HG02678 (cell line): ENCODE measurements at regions not wholly inside any gene's neighbourhood (a gene's known extent, or its start where the extent isn't known, plus 50 kb on each side); places are given as distances from the start of the nearest gene placed in this dataset.
"Not testable (repeated sequence)": the region's sequence is repeated elsewhere in the genome, so short reads cannot be mapped to it uniquely, and the experiment has no call there.

Source experiments
- ATAC-seq: cut with Tn5 transposase; IDR thresholded peaks from one replicate; pipeline ENCODE4 v1.9.1; 2021; ENCODE audit warnings: mild to moderate bottlenecking, moderate library complexity; ENCODE audit not compliant: unreplicated experiment

DNA sequence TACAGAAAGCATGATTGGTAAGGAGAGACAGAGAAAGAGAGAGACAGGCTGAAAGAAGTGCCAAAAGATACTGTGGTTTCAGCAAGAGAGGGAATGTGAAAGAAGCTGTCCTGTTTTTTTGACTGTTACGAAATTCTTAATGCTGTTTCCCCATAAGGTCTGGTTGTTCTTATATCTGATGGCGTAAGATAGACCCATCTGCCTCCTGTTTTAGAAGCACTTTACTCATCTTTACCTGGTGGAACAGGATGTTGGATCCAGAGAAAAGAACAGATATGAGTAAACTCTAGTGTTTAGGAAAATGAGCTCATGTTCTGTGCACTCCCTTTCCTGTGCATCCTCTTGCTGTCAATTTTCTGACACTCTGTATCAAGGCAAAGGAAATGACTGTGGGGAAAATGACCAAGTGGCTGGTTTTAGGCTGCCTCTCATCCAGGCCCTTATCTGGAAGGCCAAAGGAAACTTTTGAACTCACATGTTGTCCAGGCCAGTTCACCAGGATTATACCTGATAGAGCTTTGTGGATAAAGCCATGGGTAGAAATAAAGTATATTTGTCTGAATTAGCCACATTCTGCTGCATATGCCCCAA lies 311.7 kb upstream of the HTR2C start:
- ATAC-seq = no peak

- ATAC-seq = not testable (repeated sequence)
Observed at GRCh38 chrX:114270371-114270770, 313.5 kb upstream of the HTR2C start.

GRCh38 chrX:114268643-114269042 lies 315.2 kb upstream of the HTR2C start:
- ATAC-seq = no peak

- no peak for ATAC-seq
Observed at GRCh38 chrX:114267142-114267541, 316.7 kb upstream of the HTR2C start.

- ATAC-seq = no peak
Observed at GRCh38 chrX:114252186-114252585, 331.7 kb upstream of the HTR2C start.

DNA sequence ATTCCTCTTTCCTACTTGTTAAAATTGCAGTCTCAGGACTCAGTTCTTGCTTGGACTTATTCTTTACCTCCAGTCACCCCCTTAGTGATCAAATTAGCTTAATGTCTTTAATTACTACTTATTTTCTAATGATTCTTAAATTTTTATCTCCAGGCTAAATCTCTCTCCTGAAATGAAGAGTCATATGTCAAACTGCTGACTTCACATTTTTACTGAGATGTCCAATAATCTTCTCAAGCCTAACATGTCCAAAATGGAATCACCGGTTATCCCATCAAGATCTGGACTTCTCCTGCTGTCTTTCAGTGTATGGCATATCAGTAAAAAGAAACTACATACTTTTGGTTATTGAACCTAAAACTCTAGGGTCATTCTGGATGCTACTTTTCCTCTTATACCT lies 332.3 kb upstream of the HTR2C start:
- ATAC-seq = no peak

DNA sequence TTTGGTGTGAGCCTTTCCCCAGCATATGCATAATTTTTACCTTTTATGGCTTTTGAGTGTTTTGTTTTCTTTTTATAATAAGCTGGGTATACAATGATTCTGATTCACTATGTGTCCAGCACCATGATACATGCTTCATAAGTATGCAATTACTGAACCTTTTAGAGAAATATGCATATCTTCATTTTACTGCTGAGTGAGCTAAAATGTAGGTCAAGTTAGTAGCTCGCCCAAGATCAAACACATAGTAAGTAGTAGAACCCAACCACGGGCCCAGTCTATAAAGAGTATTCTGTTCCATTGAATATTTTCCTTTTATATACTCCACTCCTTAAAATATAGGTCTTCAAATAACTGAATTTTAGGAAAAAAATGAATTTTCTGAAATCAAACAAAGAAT lies 362.4 kb upstream of the HTR2C start:
- no peak for ATAC-seq

DNA sequence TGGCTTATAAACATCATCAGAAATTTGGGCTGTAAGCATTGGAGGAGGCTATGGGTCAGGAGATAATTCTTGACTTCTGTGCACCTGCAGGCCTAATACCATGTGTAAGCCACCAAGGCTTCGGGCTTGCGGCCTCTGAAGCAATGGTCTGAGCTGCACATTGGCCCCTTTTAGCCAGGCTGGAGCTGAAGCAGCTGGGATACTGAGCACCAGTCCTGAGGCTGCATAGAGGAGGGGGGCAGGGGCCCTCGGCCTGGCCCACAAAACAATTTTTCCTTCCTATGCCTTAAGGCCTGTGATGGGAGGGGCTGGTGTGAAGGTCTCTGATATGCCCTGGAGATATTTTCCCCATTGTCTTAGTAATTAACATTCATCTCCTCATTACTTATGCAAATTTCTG lies 373.0 kb upstream of the HTR2C start:
- no peak for ATAC-seq

DNA sequence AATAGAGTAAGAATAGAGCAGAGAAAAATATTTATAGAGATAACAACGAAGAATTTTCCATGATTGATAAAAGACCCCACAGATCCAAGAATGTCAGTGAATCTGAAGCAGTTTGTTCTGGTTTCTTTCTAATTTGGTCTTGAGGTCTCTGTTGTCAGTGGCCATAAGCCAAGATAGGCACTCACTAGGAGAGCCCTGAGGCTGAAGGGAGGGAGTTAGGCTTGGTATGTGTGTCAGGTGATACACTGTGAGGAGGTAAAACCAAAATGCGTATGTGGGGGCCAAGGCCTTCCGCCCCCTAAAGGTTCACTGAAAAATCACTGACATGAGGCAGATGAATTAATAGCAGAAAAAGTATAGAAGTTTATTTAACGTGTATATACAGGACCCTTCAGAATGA lies 382.3 kb upstream of the HTR2C start:
- no peak for ATAC-seq

GRCh38 chrX:114181195-114181594 lies 402.7 kb upstream of the HTR2C start:
- no peak for ATAC-seq

DNA sequence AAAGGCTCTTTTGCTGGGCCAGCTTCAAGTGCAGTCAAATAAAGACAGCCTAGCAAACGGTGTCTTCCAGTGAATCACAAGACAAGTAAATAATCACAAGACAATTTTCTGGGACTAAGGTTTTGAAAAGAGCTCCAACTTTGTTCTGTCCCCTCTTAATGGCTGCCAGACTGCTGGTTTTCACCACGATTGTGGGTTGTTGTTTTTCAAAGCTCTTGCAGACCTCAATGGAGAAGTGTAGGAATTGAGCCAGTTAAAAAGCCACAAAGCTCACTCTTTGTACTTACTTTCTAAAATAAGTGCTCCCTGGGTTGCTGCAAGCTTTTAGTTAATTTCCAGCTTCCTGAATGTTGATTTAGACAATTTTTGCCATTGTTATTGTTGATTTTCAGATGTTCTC lies 405.8 kb upstream of the HTR2C start:
- ATAC-seq = no peak

DNA sequence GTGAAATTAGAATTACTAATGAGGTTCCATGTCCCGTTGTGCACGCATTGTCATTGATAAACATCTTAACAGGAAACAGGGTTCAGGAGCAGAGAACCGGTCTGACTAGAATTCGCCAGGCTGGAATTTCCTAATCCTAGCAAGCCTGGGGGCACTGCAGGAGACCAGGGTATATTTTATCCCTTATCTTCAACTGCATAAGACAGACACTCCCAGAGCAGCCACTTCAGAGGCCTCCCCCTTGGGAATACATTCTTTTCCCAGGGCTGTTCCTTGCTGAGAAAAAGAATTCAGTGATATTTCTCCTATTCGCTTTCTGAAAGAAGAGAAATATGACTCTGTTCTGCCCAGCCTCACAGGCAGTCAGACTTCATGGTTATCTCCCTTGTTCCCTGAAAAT lies 416.6 kb upstream of the HTR2C start:
- ATAC-seq = not testable (repeated sequence)

DNA sequence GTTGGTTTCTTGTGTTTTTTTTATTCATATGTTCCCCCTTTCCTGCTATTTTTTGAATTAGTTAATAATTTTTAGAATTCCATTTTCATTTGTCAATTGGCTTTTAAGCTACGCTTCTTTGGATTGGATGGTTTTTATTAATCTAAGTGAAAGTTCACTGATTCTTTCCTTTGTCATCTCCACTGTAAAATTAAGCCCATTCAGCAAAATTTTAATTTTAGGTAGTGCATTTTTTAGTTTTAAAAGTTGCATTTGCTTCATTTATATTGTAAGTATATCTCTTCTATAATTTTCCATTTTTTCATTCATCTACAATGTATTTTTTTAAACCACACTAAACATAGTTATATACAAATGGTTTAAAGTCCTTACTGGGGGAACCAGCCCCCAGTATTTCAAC lies 417.3 kb upstream of the HTR2C start:
- ATAC-seq = no peak

GRCh38 chrX:114165537-114165936 lies 418.3 kb upstream of the HTR2C start:
- no peak for ATAC-seq

GRCh38 chrX:114162068-114162735 lies 421.7 kb upstream of the HTR2C start:
- ATAC-seq = no peak

- no peak for ATAC-seq
Observed at GRCh38 chrX:114152801-114153200, 431.1 kb upstream of the HTR2C start.

- no peak for ATAC-seq
Observed at GRCh38 chrX:114152130-114152529, 431.8 kb upstream of the HTR2C start.

- ATAC-seq = no peak
Observed at GRCh38 chrX:114134465-114134864, 449.4 kb upstream of the HTR2C start.

DNA sequence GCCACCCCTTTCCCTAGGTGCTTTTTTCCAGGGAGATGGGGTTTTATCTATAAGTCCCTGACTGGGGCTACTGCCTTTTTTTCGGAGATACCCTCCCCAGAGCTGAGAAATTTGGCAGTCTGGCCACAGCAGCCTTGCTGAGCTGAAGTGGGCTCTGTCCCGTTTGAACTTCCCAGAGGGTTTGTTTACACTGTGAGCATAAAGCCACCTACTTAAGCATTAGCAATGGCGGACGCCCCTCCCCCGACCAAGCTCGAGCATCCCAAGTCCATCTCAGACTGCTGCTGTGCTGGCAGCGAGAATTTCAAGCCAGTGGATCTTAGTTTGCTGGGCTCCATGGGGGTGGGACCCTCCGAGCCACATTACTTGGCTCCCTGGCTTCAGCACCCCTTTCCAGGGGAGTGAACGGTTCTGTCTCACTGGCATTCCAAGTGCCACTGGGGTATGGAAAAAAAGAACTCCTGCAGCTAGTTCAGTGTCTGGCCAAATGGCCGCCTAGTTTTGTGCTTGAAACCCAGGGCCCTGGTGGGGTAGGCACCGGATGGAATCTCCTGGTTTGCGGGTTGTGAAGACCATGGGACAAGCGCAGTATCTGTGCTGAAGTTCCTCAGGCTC lies 456.4 kb upstream of the HTR2C start:
- no peak for ATAC-seq

DNA sequence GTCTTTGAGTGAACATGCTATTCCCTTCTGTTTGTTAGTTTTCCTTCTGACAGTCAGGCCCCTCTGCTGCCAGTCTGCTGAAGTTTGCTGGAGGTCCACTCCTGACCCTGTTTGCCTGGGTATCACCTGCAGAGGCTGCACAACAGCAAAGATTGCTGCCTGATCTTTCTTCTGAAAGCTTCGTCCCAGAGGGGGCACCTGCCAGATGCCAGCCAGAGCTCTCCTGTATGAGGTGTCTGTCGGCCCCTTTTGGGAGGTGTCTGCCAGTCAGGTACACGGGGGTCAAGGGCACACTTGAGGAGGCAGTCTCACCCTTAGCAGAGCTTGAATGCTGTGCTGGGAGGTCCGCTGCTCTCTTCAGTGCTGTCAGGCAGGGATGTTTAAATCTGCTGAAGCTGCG lies 456.9 kb upstream of the HTR2C start:
- ATAC-seq = no peak

GRCh38 chrX:114101081-114101480 lies 482.8 kb upstream of the HTR2C start:
- ATAC-seq = no peak

DNA sequence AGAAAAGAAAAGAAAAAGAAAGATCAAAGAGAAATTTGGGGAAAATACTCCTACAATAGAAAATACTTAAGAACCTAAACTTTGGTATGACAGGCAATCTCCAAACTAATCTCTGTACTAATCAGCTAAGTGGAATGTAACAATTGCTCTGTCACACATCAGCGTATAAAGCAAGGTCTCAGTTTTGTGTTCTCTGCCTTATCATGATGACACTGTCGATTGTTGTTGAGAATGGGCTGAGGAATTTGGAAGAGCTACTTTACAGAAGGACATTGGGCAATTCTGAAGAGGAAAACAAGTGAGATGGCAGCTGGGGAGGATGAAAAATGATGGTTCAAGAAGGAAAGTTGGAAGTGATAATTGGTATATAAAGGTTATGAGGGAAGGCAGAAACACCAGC lies 486.0 kb upstream of the HTR2C start:
- ATAC-seq = no peak

- no peak for ATAC-seq
Observed at GRCh38 chrX:114097427-114097826, 486.5 kb upstream of the HTR2C start.
